Esophagus muscularis mucosa (tissue), 4 donors: ENCODE measurements at regions not wholly inside any gene's neighbourhood (a gene's known extent, or its start where the extent isn't known, plus 50 kb on each side); places are given as distances from the start of the nearest gene placed in this dataset.

ENCODE experiments used
- DNase-seq: peaks from one replicate; pipeline ENCODE4 v3.0.0-alpha.2; 2017; ENCODE audit errors: extremely low spot score
- H3K27ac ChIP-seq, 4 donors: fragments of 200-600 bp; sonication (generic); replicated peaks in 1 of 4; 1 replicate in 3 of 4; 2 replicates in 1 of 4; pipeline ENCODE4 v1.5.1; 2016 to 2019; ENCODE audit warnings: mild to moderate bottlenecking in 1 of 4
- H3K27me3 ChIP-seq, 4 donors: fragments of 200-600 bp; sonication (generic); one replicate each; pipeline versions ENCODE4 v1.5.1 to v1.6.0; 2016 to 2019
- H3K36me3 ChIP-seq, 4 donors: fragments of 200-600 bp; sonication (generic); one replicate each; pipeline ENCODE4 v1.5.1; 2016 to 2019
- H3K4me1 ChIP-seq, 4 donors: fragments of 200-600 bp; sonication (generic); one replicate each; pipeline ENCODE4 v1.5.1; 2016 to 2019
- H3K4me3 ChIP-seq, 4 donors: fragments of 200-600 bp; sonication (generic); 1 replicate in 2 of 4; 2 replicates in 2 of 4; pipeline ENCODE4 v1.5.1; 2016 to 2019; ENCODE audit warnings: mild to moderate bottlenecking in 4 of 4, moderate library complexity in 1 of 4
- H3K9me3 ChIP-seq, 4 donors: fragments of 200-600 bp; sonication (generic); 1 replicate in 3 of 4; 2 replicates in 1 of 4; pipeline ENCODE4 v1.5.1; 2016 to 2019
- CTCF ChIP-seq, 3 experiments: fragments of 200-600 bp in 2 of 3; fragments of 450-650 bp in 1 of 3; sonication (generic) in 2 of 3; IDR thresholded peaks; one replicate each; pipeline ENCODE4 v1.5.1; 2017 to 2019; ENCODE audit warnings: antibody characterized with exemption in 3 of 3, mild to moderate bottlenecking in 2 of 3, moderate library complexity in 1 of 3
- EP300 ChIP-seq: sonication (generic); formaldehyde crosslinking; IDR thresholded peaks from one replicate; pipeline ENCODE4 v1.6.1; 2017; ENCODE audit warnings: antibody characterized with exemption
- POLR2A ChIP-seq: fragments of 450-650 bp; IDR thresholded peaks from one replicate; pipeline ENCODE4 v1.6.1; 2017; ENCODE audit warnings: antibody characterized with exemption, moderate library complexity, mild to moderate bottlenecking, low read depth
- POLR2AphosphoS5 ChIP-seq, 2 donors: sonication (generic); formaldehyde crosslinking; IDR thresholded peaks; one replicate each; pipeline ENCODE4 v1.6.1; 2017; ENCODE audit warnings: antibody characterized with exemption in 2 of 2
- WGBS: methylation state at CpG from one replicate; pipeline ENCODE4 v1.1.5; 2018; 5-methylcytosine and 5-hydroxymethylcytosine counted together
- intact Hi-C: fragments of 100-400 bp; cut with DNase I; formaldehyde crosslinking; loops from one replicate; pipeline ENCODE4 v1.15.1; 2023

GRCh38 chr10:117684672-117685211, 142.2 kb downstream of the EMX2 start:
- WGBS: 50% methylated on average over 4 of the region's 16 CpGs
- H3K36me3 ChIP-seq: no peaks in the 10 kb centered on the region
- no peak for DNase-seq
- intact Hi-C loops: no loop called here
- peaks cover 0 to 8% (median 3%) of the 10 kb centered on the region in 4 donors for H3K4me1 ChIP-seq
- H3K4me3 ChIP-seq: no peak overlapping the region
- H3K27ac ChIP-seq: no peak overlapping the region
- TF ChIP-seq POLR2A (no peak), CTCF (IDR thresholded peaks at IDR 0.05) (no peak), POLR2AphosphoS5 (IDR thresholded peaks at IDR 0.05) (no peak), EP300 (no peak)
- peaks cover 0 to 39% (median 0%) of the 10 kb centered on the region in 4 donors for H3K27me3 ChIP-seq
- no peaks in the 10 kb centered on the region for H3K9me3 ChIP-seq

GRCh38 chr10:117685431-117685830, 142.9 kb downstream of the EMX2 start:
- Histone ChIP-seq H3K36me3 (no peaks in the 10 kb centered on the region), H3K4me1 (peaks cover 0 to 8% (median 3%) of the 10 kb centered on the region in 4 donors), H3K27me3 (peaks cover 0 to 39% (median 0%) of the 10 kb centered on the region in 4 donors), H3K9me3 (no peaks in the 10 kb centered on the region), H3K27ac (no peak overlapping the region), H3K4me3 (no peak overlapping the region)
- intact Hi-C loops: no loop called here
- 73% methylated on average over 3 of the region's 3 CpGs for WGBS
- no peak for DNase-seq
- no peak for TF ChIP-seq CTCF (IDR thresholded peaks at IDR 0.05)
- no peak for TF ChIP-seq POLR2AphosphoS5 (IDR thresholded peaks at IDR 0.05)
- no peak for TF ChIP-seq EP300
- no peak for TF ChIP-seq POLR2A

- Histone ChIP-seq H3K36me3 (no peaks in the 10 kb centered on the region), H3K27me3 (peaks cover 0 to 39% (median 0%) of the 10 kb centered on the region in 4 donors), H3K4me3 (no peak overlapping the region), H3K27ac (no peak overlapping the region), H3K4me1 (peaks cover 0 to 8% (median 3%) of the 10 kb centered on the region in 4 donors), H3K9me3 (no peaks in the 10 kb centered on the region)
- 80% methylated on average over 4 of the region's 4 CpGs for WGBS
- no peak for DNase-seq
- intact Hi-C loops: no loop called here
- TF ChIP-seq EP300 (no peak), POLR2AphosphoS5 (IDR thresholded peaks at IDR 0.05) (no peak), CTCF (IDR thresholded peaks at IDR 0.05) (no peak), POLR2A (no peak)
Observed at GRCh38 chr10:117686606-117687005, 144.1 kb downstream of the EMX2 start.

- intact Hi-C loops: no loop called here
- no peak overlapping the region for H3K4me3 ChIP-seq
- H3K4me1 ChIP-seq: peaks cover 0 to 8% (median 3%) of the 10 kb centered on the region in 4 donors
- H3K27me3 ChIP-seq: peaks cover 0 to 39% (median 0%) of the 10 kb centered on the region in 4 donors
- no peak for DNase-seq
- TF ChIP-seq CTCF (IDR thresholded peaks at IDR 0.05): no peak
- H3K27ac ChIP-seq: no peak overlapping the region
- no peaks in the 10 kb centered on the region for H3K36me3 ChIP-seq
- 38% methylated on average over 3 of the region's 3 CpGs for WGBS
- H3K9me3 ChIP-seq: no peaks in the 10 kb centered on the region
Observed at GRCh38 chr10:117688358-117688757, 145.8 kb downstream of the EMX2 start.

- Histone ChIP-seq H3K4me3 (no peak overlapping the region), H3K9me3 (no peaks in the 10 kb centered on the region), H3K4me1 (peaks cover 0 to 6% (median 2%) of the 10 kb centered on the region in 4 donors), H3K36me3 (no peaks in the 10 kb centered on the region), H3K27ac (no peak overlapping the region), H3K27me3 (peaks cover 0 to 26% (median 0%) of the 10 kb centered on the region in 4 donors)
- no peak for DNase-seq
- 54% methylated on average over 5 of the region's 5 CpGs for WGBS
- TF ChIP-seq POLR2AphosphoS5 (IDR thresholded peaks at IDR 0.05) (no peak), EP300 (no peak), POLR2A (no peak), CTCF (IDR thresholded peaks at IDR 0.05) (no peak)
- intact Hi-C loops: no loop called here
Observed at GRCh38 chr10:117689566-117689965, 147.0 kb downstream of the EMX2 start.
